CD4-positive, alpha-beta memory T cell (primary cell): ENCODE measurements at regions not wholly inside any gene's neighbourhood (a gene's known extent, or its start where the extent isn't known, plus 50 kb on each side); places are given as distances from the start of the nearest gene placed in this dataset.

Experiments used
- CTCF ChIA-PET: fragments of 350-600 bp; sonication (Branson Sonifier 250); formaldehyde crosslinking; loops from one replicate; lab custom pipeline; 2021; ENCODE audit warnings: inconsistent platforms; ENCODE audit not compliant: partially characterized antibody; lab: Charles Lee
- POLR2A ChIA-PET: fragments of 350-600 bp; sonication (Branson Sonifier 250); formaldehyde crosslinking; loops from one replicate; lab custom pipeline; 2021; ENCODE audit not compliant: partially characterized antibody; lab: Charles Lee
- DNase-seq, 5 donors: peaks; one replicate each; pipeline versions ENCODE4 v3.0.0 to v3.0.0-alpha.2; 2020 to 2022; ENCODE audit warnings: mixed read lengths in 1 of 5
- H3K27ac ChIP-seq: one replicate; pipeline ENCODE4 v1.7.0; 2013; ENCODE audit warnings: low read depth, low read length
- H3K27me3 ChIP-seq: 2 replicates; pipeline ENCODE4 v1.7.0; 2013; ENCODE audit warnings: mild to moderate bottlenecking, low read length, moderate library complexity; ENCODE audit not compliant: insufficient read depth
- H3K36me3 ChIP-seq: 2 replicates; pipeline ENCODE4 v1.7.0; 2013; ENCODE audit warnings: mild to moderate bottlenecking, low read length, moderate library complexity; ENCODE audit not compliant: insufficient read depth
- H3K4me1 ChIP-seq: 2 replicates; pipeline ENCODE4 v1.7.0; 2013; ENCODE audit warnings: mild to moderate bottlenecking, low read length, moderate library complexity; ENCODE audit not compliant: insufficient read depth
- H3K4me3 ChIP-seq, 2 donors: one replicate each; pipeline ENCODE4 v1.7.0; 2013; ENCODE audit warnings: low read length in 2 of 2, mild to moderate bottlenecking in 1 of 2
- H3K9me3 ChIP-seq, 2 donors: one replicate each; pipeline ENCODE4 v1.7.0; 2013; ENCODE audit warnings: low read length in 2 of 2, control low read depth in 1 of 2; ENCODE audit not compliant: control insufficient read depth in 1 of 2
- H3K27ac Mint-ChIP-seq, 7 donors: one replicate each; pipeline ENCODE4 v1.8.0; 2020 to 2021; ENCODE audit warnings: mixed read lengths in 7 of 7, mild to moderate bottlenecking in 6 of 7, inconsistent platforms in 3 of 7, moderate library complexity in 3 of 7
- H3K27me3 Mint-ChIP-seq, 2 donors: one replicate each; pipeline ENCODE4 v1.8.0; 2020 to 2021; ENCODE audit warnings: mixed read lengths in 2 of 2
- H3K36me3 Mint-ChIP-seq, 2 donors: one replicate each; pipeline ENCODE4 v1.8.0; 2020 to 2021; ENCODE audit warnings: mixed read lengths in 2 of 2, inconsistent platforms in 1 of 2, mild to moderate bottlenecking in 1 of 2
- H3K4me1 Mint-ChIP-seq, 4 donors: one replicate each; pipeline ENCODE4 v1.8.0; 2020 to 2021; ENCODE audit warnings: mixed read lengths in 4 of 4, mild to moderate bottlenecking in 1 of 4
- H3K4me3 Mint-ChIP-seq, 8 donors: one replicate each; pipeline ENCODE4 v1.8.0; 2020 to 2021; ENCODE audit warnings: mixed read lengths in 8 of 8, mild to moderate bottlenecking in 7 of 8, moderate library complexity in 6 of 8, inconsistent platforms in 3 of 8
- H3K9me3 Mint-ChIP-seq, 8 donors: one replicate each; pipeline ENCODE4 v1.8.0; 2020 to 2021; ENCODE audit warnings: mixed read lengths in 8 of 8, mild to moderate bottlenecking in 5 of 8, inconsistent platforms in 3 of 8, moderate library complexity in 1 of 8
- intact Hi-C: fragments of 100-400 bp; cut with micrococcal nuclease; formaldehyde crosslinking; loops from one replicate; pipeline ENCODE4 v1.15.1; 2023

GRCh38 chr3:157786211-157786610 lies 283.0 kb upstream of the VEPH1 start:
- Histone ChIP-seq H3K4me3 (no peak overlapping the region), H3K9me3 (no peaks in the 10 kb centered on the region), H3K4me1 (no peaks in the 10 kb centered on the region), H3K27ac (no peak overlapping the region), H3K27me3 (no peaks in the 10 kb centered on the region), H3K36me3 (no peaks in the 10 kb centered on the region)
- ChIA-PET CTCF (no interaction called here), POLR2A (no interaction called here)
- Mint-ChIP-seq H3K9me3 (peaks cover 0 to 5% (median 2%) of the 10 kb centered on the region in 8 donors), H3K4me1 (no peaks in the 10 kb centered on the region), H3K27ac (no peak overlapping the region), H3K4me3 (no peak overlapping the region), H3K36me3 (no peaks in the 10 kb centered on the region), H3K27me3 (no peaks in the 10 kb centered on the region)
- no peak for DNase-seq
- intact Hi-C loops, result no loop called here

DNA sequence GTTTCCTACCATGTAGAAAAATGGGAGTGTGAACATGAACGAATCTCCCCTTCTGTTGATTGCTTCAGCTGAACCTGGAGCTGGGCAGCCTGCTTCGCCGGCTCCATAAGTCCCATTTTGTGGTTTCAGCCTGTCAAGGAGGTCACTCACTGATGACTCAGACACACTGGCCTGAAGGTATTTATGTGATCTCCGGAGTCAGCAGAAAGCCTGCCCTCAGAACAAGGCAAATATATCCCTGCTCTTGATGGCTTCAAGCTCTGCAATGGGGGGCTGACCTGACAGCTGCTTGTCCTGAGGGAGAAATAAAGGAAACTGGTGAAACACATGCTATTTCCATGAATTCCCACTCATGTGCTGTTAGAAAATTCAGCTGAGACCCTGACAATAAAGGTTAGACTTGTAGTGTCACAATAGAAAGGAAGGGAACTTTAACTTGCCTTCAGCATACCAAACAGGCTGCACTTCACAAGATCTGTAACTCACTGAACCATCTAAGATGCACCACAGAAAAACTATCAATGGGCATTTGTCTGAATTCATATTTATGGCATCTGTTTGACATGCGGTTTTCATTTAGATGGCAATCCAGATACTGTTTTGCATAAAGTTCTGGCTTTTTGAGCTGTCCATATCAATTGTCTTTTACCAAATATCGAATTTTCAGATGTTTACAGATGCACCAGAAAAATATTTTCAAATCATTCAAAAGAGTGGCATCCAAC lies 282.0 kb upstream of the VEPH1 start:
- Histone ChIP-seq H3K27ac (no peak overlapping the region), H3K4me1 (no peaks in the 10 kb centered on the region), H3K4me3 (no peak overlapping the region), H3K9me3 (no peaks in the 10 kb centered on the region), H3K27me3 (no peaks in the 10 kb centered on the region), H3K36me3 (no peaks in the 10 kb centered on the region)
- Mint-ChIP-seq H3K36me3 (no peaks in the 10 kb centered on the region), H3K27ac (no peak overlapping the region), H3K4me1 (no peaks in the 10 kb centered on the region), H3K4me3 (no peak overlapping the region), H3K9me3 (peaks cover 0 to 5% (median 2%) of the 10 kb centered on the region in 8 donors), H3K27me3 (no peaks in the 10 kb centered on the region)
- CTCF ChIA-PET, result no interaction called here
- POLR2A ChIA-PET, result no interaction called here
- intact Hi-C loops, result no loop called here
- no peak for DNase-seq

DNA sequence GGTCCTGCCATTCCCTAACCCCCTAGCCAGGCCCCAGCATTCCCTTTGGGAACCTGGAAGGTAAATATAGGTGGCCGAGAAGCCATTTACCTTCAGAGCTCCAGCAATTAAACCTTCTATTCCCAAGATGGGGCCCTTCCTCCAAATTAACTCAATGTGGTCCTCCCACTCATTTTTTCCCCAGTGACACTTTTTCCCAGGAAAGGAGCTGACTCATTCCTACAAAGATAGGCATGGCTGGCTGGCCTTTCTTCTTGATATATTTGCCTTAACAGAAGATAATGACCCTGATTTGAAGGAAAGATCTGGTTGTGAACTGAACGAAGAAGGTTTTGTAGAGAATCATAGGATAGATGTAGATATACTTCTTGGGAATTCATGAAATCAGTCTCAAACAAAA lies 279.0 kb upstream of the VEPH1 start:
- Histone ChIP-seq H3K36me3 (no peaks in the 10 kb centered on the region), H3K4me3 (no peak overlapping the region), H3K4me1 (no peaks in the 10 kb centered on the region), H3K27me3 (no peaks in the 10 kb centered on the region), H3K9me3 (no peaks in the 10 kb centered on the region), H3K27ac (no peak overlapping the region)
- CTCF ChIA-PET, result no interaction called here
- Mint-ChIP-seq H3K4me3 (no peak overlapping the region), H3K27ac (no peak overlapping the region), H3K36me3 (no peaks in the 10 kb centered on the region), H3K27me3 (no peaks in the 10 kb centered on the region), H3K4me1 (no peaks in the 10 kb centered on the region), H3K9me3 (peaks cover 0 to 10% (median 1%) of the 10 kb centered on the region in 8 donors)
- POLR2A ChIA-PET, result no interaction called here
- no peak for DNase-seq
- intact Hi-C loops, result no loop called here

DNA sequence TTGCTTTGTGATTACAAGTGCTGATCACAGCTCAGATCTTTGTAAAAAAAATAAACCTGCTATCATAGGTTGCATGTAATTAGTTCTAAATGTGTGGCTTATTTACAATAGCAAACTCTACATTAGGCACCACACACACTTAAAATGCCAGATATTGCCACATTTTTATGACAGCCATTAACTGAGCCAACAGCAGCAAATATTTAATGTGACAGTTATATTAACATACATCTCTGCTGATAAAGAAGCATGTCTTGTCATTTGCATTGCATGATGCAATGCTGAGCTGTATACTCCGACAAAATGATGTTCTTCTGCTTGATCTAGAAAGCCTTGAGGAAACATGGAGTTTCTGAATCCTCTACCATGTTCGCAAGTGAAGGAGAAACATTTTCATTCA lies 273.6 kb upstream of the VEPH1 start:
- CTCF ChIA-PET, result interaction anchor here (1.3 kb wide), 1 partner anchor 11 kb away, joined by 3 read pairs; no protein-coding TSS in a partner anchor

GRCh38 chr3:157775446-157775845 lies 272.2 kb upstream of the VEPH1 start:
- intact Hi-C loops, result no loop called here
- Histone ChIP-seq H3K27me3 (no peaks in the 10 kb centered on the region), H3K27ac (no peak overlapping the region), H3K4me1 (no peaks in the 10 kb centered on the region), H3K4me3 (no peak overlapping the region), H3K9me3 (no peaks in the 10 kb centered on the region), H3K36me3 (no peaks in the 10 kb centered on the region)
- DNase-seq, result no peak
- Mint-ChIP-seq H3K4me3 (no peak overlapping the region), H3K36me3 (no peaks in the 10 kb centered on the region), H3K4me1 (no peaks in the 10 kb centered on the region), H3K27ac (no peak overlapping the region), H3K9me3 (peaks cover 0 to 10% (median 0%) of the 10 kb centered on the region in 8 donors), H3K27me3 (no peaks in the 10 kb centered on the region)
- ChIA-PET POLR2A (no interaction called here), CTCF (no interaction called here)

More for the DNA sequence above, 273.6 kb upstream of the VEPH1 start:
- H3K4me3 ChIP-seq, result no peak overlapping the region
- H3K9me3 ChIP-seq, result no peaks in the 10 kb centered on the region
- Mint-ChIP-seq H3K4me3 (no peak overlapping the region), H3K9me3 (peaks cover 0 to 10% (median 0%) of the 10 kb centered on the region in 8 donors), H3K4me1 (no peaks in the 10 kb centered on the region), H3K27ac (no peak overlapping the region), H3K27me3 (no peaks in the 10 kb centered on the region), H3K36me3 (no peaks in the 10 kb centered on the region)
- POLR2A ChIA-PET, result no interaction called here
- DNase-seq, result no peak
- intact Hi-C loops, result no loop called here
- no peaks in the 10 kb centered on the region for H3K27me3 ChIP-seq
- no peak overlapping the region for H3K27ac ChIP-seq
- H3K36me3 ChIP-seq, result no peaks in the 10 kb centered on the region
- no peaks in the 10 kb centered on the region for H3K4me1 ChIP-seq

GRCh38 chr3:157769378-157769777 lies 266.2 kb upstream of the VEPH1 start:
- H3K27me3 Mint-ChIP-seq, result no peaks in the 10 kb centered on the region
- CTCF ChIA-PET, result interaction anchor here (0.6 kb wide), 1 partner anchor 15 kb away, joined by 3 read pairs; no protein-coding TSS in a partner anchor
- H3K4me3 ChIP-seq, result no peak overlapping the region
- H3K27ac Mint-ChIP-seq, result no peak overlapping the region
- no peak for DNase-seq
- H3K27me3 ChIP-seq, result no peaks in the 10 kb centered on the region
- POLR2A ChIA-PET, result no interaction called here
- intact Hi-C loops, result no loop called here
- no peaks in the 10 kb centered on the region for H3K4me1 ChIP-seq
- no peaks in the 10 kb centered on the region for H3K9me3 ChIP-seq
- H3K36me3 Mint-ChIP-seq, result no peaks in the 10 kb centered on the region
- H3K27ac ChIP-seq, result no peak overlapping the region
- H3K36me3 ChIP-seq, result no peaks in the 10 kb centered on the region
- H3K9me3 Mint-ChIP-seq, result peaks cover 0 to 2% (median 0%) of the 10 kb centered on the region in 8 donors
- H3K4me1 Mint-ChIP-seq, result no peaks in the 10 kb centered on the region
- H3K4me3 Mint-ChIP-seq, result no peak overlapping the region

- intact Hi-C loops, result no loop called here
- H3K27me3 ChIP-seq, result no peaks in the 10 kb centered on the region
- H3K4me3 ChIP-seq, result no peak overlapping the region
- DNase-seq, result no peak
- no peaks in the 10 kb centered on the region for H3K36me3 ChIP-seq
- H3K9me3 ChIP-seq, result no peaks in the 10 kb centered on the region
- H3K9me3 Mint-ChIP-seq, result peaks cover 0 to 5% (median 0%) of the 10 kb centered on the region in 8 donors
- no peak overlapping the region for H3K27ac ChIP-seq
- POLR2A ChIA-PET, result no interaction called here
- no peak overlapping the region for H3K27ac Mint-ChIP-seq
- no peaks in the 10 kb centered on the region for H3K27me3 Mint-ChIP-seq
- H3K36me3 Mint-ChIP-seq, result no peaks in the 10 kb centered on the region
- CTCF ChIA-PET, result no interaction called here
- H3K4me1 ChIP-seq, result no peaks in the 10 kb centered on the region
- no peak overlapping the region for H3K4me3 Mint-ChIP-seq
- H3K4me1 Mint-ChIP-seq, result no peaks in the 10 kb centered on the region
Measured at GRCh38 chr3:157767607-157768006, 264.4 kb upstream of the VEPH1 start.
